ENCODE measurements at regions not wholly inside any gene's neighbourhood (a gene's known extent, or its start where the extent isn't known, plus 50 kb on each side); places are given as distances from the start of the nearest gene placed in this dataset.

GRCh38 chr14:101481557-101481956 is 79.7 kb upstream of the DIO3 start:
- no peak overlapping the region for H3K9ac ChIP-seq
- no peak overlapping the region for H3K4me3 ChIP-seq (ENCODE audit: low read depth in 2 of 2, low read length in 1 of 2)
- no peaks in the 10 kb centered on the region for H4K20me1 ChIP-seq (ENCODE audit: insufficient read depth)
- ChIA-PET CTCF (no interaction called here), POLR2A (no interaction called here)
- no peaks in the 10 kb centered on the region for H3F3A ChIP-seq (replicated peaks; ENCODE audit: insufficient read depth)
- H2AFZ ChIP-seq (ENCODE audit: low read depth), result no peak overlapping the region
- WGBS (ENCODE audit: low lambda C conversion rate), result 54% methylated on average over 3 of the region's 5 CpGs
- TF ChIP-seq, protein P1, sequence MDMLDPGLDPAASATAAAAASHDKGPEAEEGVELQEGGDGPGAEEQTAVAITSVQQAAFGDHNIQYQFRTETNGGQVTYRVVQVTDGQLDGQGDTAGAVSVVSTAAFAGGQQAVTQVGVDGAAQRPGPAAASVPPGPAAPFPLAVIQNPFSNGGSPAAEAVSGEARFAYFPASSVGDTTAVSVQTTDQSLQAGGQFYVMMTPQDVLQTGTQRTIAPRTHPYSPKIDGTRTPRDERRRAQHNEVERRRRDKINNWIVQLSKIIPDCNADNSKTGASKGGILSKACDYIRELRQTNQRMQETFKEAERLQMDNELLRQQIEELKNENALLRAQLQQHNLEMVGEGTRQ (IDR thresholded peaks at IDR 0.05; ENCODE audit: borderline replicate concordance, low read depth, low read length), result no peak
- no peak for TF ChIP-seq NRF1 (IDR thresholded peaks at IDR 0.05; ENCODE audit: low read depth, low read length)
- TF ChIP-seq FOXJ3 (CRISPR knock-in tag; IDR thresholded peaks at IDR 0.05), result no peak
- no peak for TF ChIP-seq TAF1 (IDR thresholded peaks at IDR 0.05; ENCODE audit: borderline replicate concordance, low read depth, low read length)
- TF ChIP-seq RAD21 (IDR thresholded peaks at IDR 0.05; ENCODE audit: low read length), result no peak
- no peak for TF ChIP-seq GABPA (IDR thresholded peaks at IDR 0.05; ENCODE audit: low read depth)
- no peak for TF ChIP-seq CHD2 (IDR thresholded peaks at IDR 0.05; ENCODE audit: low read length, partially characterized antibody)
- TF ChIP-seq TCF12 (IDR thresholded peaks at IDR 0.05), result no peak
- TF ChIP-seq, protein P2, sequence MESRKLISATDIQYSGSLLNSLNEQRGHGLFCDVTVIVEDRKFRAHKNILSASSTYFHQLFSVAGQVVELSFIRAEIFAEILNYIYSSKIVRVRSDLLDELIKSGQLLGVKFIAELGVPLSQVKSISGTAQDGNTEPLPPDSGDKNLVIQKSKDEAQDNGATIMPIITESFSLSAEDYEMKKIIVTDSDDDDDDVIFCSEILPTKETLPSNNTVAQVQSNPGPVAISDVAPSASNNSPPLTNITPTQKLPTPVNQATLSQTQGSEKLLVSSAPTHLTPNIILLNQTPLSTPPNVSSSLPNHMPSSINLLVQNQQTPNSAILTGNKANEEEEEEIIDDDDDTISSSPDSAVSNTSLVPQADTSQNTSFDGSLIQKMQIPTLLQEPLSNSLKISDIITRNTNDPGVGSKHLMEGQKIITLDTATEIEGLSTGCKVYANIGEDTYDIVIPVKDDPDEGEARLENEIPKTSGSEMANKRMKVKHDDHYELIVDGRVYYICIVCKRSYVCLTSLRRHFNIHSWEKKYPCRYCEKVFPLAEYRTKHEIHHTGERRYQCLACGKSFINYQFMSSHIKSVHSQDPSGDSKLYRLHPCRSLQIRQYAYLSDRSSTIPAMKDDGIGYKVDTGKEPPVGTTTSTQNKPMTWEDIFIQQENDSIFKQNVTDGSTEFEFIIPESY (IDR thresholded peaks at IDR 0.05; ENCODE audit: borderline replicate concordance, low read depth), result no peak
- no peak for TF ChIP-seq SIN3A (IDR thresholded peaks at IDR 0.05; ENCODE audit: borderline replicate concordance, low read depth, low read length)
- no peak for TF ChIP-seq EP300 (IDR thresholded peaks at IDR 0.05; ENCODE audit: borderline replicate concordance in 1 of 2, low read depth in 1 of 2, low read length in 1 of 2)
- TF ChIP-seq, protein P3, sequence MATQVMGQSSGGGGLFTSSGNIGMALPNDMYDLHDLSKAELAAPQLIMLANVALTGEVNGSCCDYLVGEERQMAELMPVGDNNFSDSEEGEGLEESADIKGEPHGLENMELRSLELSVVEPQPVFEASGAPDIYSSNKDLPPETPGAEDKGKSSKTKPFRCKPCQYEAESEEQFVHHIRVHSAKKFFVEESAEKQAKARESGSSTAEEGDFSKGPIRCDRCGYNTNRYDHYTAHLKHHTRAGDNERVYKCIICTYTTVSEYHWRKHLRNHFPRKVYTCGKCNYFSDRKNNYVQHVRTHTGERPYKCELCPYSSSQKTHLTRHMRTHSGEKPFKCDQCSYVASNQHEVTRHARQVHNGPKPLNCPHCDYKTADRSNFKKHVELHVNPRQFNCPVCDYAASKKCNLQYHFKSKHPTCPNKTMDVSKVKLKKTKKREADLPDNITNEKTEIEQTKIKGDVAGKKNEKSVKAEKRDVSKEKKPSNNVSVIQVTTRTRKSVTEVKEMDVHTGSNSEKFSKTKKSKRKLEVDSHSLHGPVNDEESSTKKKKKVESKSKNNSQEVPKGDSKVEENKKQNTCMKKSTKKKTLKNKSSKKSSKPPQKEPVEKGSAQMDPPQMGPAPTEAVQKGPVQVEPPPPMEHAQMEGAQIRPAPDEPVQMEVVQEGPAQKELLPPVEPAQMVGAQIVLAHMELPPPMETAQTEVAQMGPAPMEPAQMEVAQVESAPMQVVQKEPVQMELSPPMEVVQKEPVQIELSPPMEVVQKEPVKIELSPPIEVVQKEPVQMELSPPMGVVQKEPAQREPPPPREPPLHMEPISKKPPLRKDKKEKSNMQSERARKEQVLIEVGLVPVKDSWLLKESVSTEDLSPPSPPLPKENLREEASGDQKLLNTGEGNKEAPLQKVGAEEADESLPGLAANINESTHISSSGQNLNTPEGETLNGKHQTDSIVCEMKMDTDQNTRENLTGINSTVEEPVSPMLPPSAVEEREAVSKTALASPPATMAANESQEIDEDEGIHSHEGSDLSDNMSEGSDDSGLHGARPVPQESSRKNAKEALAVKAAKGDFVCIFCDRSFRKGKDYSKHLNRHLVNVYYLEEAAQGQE (IDR thresholded peaks at IDR 0.05; ENCODE audit: low read depth, low read length), result no peak
- TF ChIP-seq NFIC (IDR thresholded peaks at IDR 0.05; ENCODE audit: borderline replicate concordance), result no peak
- TF ChIP-seq POLR2AphosphoS5 (IDR thresholded peaks at IDR 0.05; ENCODE audit: low read depth, low read length), result no peak
- TF ChIP-seq IRF3 (IDR thresholded peaks at IDR 0.05; ENCODE audit: low read depth, low read length), result no peak
- no peak for TF ChIP-seq RFX5 (IDR thresholded peaks at IDR 0.05; ENCODE audit: low read length)
- no peak for TF ChIP-seq MXI1 (IDR thresholded peaks at IDR 0.05; ENCODE audit: low read depth, low read length)
- no peak for TF ChIP-seq EZH2phosphoT487 (IDR thresholded peaks at IDR 0.05; ENCODE audit: borderline replicate concordance, low read depth)
- H3K36me3 ChIP-seq (replicated peaks in 1 of 2; ENCODE audit: control insufficient read depth in 1 of 2, insufficient read depth in 2 of 2, low read length in 1 of 2), result no peaks in the 10 kb centered on the region
- H3K27ac ChIP-seq (ENCODE audit: low read depth in 2 of 2, low read length in 1 of 2), result no peak overlapping the region
- H3K79me2 ChIP-seq (ENCODE audit: insufficient read depth), result no peaks in the 10 kb centered on the region
- no peak for DNase-seq
- H3K4me1 ChIP-seq (ENCODE audit: control insufficient read depth in 1 of 2, insufficient read depth in 2 of 2, low read depth in 1 of 2, low read length in 1 of 2), result peaks cover 0 to 20% of the 10 kb centered on the region in 2 experiments; a peak in 1 of 4 replicates
- H3K4me2 ChIP-seq, result no peak overlapping the region
- no peaks in the 10 kb centered on the region for H3K9me2 ChIP-seq
- peaks cover 8% of the 10 kb centered on the region; the same call in 1 of the 2 replicates for H3K9me3 ChIP-seq
- no peaks in the 10 kb centered on the region for H3K27me3 ChIP-seq (ENCODE audit: insufficient read depth)

Data from SK-N-SH (cell line).